ENCODE measurements at regions not wholly inside any gene's neighbourhood (a gene's known extent, or its start where the extent isn't known, plus 50 kb on each side); places are given as distances from the start of the nearest gene placed in this dataset.
"Not testable (repeated sequence)": the region's sequence is repeated elsewhere in the genome, so short reads cannot be mapped to it uniquely, and the experiment has no call there.

- DNase-seq (ENCODE audit: low read depth): no peak
These were observed 121.3 kb upstream of the SALL4 start for GRCh38 chr20:51923633-51924032.

DNA sequence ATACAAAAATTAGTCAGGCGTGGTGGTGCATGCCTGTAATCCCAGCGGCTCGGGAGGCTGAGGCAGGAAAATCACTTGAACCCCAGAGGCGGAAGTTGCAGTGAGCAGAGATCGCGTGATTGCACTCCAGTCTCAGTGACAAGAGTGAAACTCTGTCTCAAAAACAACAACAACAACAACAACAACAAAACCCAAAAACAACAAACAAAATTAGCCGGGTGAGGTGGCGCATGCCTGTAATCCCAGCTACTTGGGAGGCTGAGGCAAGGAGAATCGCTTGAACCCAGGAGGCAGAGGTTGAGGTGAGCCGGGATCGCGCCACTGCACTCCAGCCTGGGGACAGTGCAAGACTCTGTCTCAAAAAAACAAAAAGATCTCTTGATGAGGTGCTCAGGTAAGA, 120.5 kb upstream of the SALL4 start:
- not testable (repeated sequence) for DNase-seq (ENCODE audit: low read depth)

- no peak for DNase-seq (ENCODE audit: low read depth)
These were observed 116.2 kb upstream of the SALL4 start for GRCh38 chr20:51918561-51918960.

DNA sequence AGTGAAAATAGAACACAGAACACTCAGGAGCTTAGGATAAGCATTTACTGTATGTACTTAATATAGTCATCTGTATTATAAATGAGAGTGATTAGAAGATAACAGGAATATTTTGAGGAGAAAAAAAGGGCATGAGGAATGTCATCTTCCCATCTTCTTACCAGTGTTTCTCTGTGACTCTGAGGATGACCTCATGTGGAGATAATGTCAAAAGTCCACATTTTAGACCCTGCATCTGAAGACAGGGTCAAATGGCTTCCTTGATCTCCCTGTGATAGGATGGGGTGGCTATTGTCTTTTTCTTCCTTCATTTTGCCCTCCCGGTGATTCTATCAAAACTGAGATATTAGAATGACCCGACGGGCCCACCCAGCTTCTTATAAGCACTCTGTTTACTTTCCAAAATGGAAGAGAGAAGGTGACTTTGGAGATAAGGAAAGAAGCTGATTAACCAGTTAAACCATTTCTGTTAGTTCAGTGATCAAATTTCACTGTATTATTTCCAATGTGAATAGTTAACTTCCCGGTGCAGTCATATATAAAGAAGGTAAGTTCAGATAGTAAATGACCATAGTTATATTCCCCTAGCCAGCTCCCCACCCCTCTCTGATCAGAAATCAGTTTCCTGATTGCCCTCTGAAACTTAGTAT, 115.7 kb upstream of the SALL4 start:
- no peak for DNase-seq (ENCODE audit: low read depth)

DNA sequence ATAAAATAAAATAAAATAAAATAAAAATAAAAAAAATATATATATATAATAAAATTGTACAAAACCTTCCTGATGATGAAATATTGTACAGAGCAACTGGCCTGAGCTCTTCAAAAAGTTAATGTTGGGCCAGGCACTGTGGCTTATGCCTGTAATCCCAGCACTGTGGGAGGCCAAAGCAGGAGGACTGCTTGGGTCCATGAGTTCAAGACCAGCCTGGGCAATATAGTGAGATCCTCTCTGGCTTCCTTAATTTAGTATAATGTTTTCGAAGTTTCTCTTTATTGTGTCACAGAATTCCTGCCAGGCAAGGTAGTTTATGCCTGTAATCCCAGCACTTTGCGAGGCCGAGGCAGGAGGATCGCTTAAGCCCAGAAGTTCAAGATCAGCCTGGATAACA, 113.9 kb upstream of the SALL4 start:
- no peak for DNase-seq (ENCODE audit: low read depth)

DNA sequence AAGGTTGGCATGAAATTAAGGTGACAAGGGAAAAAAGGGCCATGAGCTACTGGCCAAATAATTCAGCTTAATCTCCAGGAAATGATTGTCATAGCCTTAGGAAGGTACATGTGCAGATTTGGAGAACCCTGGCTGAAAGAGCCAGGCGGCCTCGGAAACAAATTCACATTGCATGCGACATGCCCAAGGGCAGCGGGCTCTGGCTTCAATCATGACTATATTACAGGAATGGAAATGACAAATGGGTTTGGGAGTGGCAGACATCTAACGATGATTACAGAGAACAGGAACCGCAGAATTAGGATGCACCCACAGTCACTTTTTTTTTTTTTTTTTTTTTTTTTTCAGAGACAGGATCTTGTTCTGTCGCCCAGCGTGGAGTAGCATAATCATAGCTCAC, 112.4 kb upstream of the SALL4 start:
- DNase-seq (ENCODE audit: low read depth): no peak

GRCh38 chr20:51910321-51911050, 108.2 kb upstream of the SALL4 start:
- DNase-seq (ENCODE audit: low read depth): peak; percentile 7

- no peak for DNase-seq (ENCODE audit: low read depth)
These were observed 104.4 kb upstream of the SALL4 start for GRCh38 chr20:51906679-51907078.

GRCh38 chr20:51906049-51906448, 103.7 kb upstream of the SALL4 start:
- DNase-seq (ENCODE audit: low read depth): no peak

- DNase-seq (ENCODE audit: low read depth): no peak
These were observed 100.6 kb upstream of the SALL4 start for GRCh38 chr20:51902933-51903332.

DNA sequence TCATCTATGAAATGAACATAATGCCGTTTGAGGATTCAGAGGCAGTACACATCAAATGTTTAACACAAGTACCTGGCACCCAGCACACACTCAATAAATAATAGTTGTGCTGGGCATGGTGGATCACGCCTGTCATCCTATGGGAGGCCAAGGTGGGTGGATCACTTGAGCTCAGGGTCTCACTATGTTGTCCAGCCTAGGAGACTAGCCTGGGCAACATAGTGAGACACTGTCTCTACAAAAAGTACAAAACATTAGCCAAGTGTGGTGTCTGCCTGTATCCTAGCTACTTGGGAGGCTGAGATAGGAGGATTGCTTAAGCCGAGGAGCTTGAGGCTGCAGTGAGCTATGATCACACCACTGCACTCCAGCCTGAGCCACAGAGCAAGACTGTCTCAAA, 98.1 kb upstream of the SALL4 start:
- no peak for DNase-seq (ENCODE audit: low read depth)

GRCh38 chr20:51899674-51900073, 97.4 kb upstream of the SALL4 start:
- DNase-seq (ENCODE audit: low read depth): no peak

GRCh38 chr20:51898788-51899187, 96.5 kb upstream of the SALL4 start:
- DNase-seq (ENCODE audit: low read depth): no peak

DNA sequence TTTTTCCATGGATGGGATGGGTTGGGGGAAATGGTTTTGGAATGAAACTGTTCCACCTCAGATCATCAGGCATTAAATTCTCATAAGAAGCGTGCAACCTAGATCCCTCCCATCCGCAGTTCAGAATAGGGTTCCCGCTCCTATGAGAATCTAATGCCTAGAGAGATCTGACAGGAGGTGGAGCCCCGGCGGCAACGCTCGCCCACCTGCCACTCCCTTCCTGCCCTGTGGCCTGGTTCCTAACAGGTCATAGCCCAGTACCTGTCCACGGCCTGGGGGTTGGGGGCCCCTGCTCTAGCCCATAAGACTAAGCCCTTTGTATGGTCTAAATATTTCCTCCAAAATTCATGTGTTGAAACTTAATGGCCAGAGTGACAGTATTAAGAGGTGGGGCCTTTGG, 92.3 kb upstream of the SALL4 start:
- no peak for DNase-seq (ENCODE audit: low read depth)

- DNase-seq (ENCODE audit: low read depth): no peak
These were observed 91.9 kb upstream of the SALL4 start for GRCh38 chr20:51894201-51894600.

DNA sequence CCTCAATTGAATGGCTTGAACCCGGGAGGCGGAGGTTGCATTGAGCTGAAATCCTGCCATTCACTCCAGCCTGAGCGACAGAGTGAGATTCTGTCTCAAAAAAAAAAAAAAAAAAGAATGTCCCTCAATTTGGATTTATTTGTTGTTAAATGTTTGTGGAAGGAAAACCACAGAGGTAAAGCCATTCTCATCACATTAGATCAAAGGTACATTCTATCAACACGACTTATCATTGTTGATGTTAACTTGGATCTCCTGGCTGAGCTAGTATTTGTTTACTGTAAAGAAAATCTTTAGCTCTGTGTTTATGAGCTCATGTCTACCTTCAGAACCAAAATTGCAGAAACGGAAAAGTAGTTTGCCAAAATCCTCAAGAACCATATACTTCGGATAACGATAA, 91.4 kb upstream of the SALL4 start:
- no peak for DNase-seq (ENCODE audit: low read depth)

GRCh38 chr20:51890003-51890402, 87.7 kb upstream of the SALL4 start:
- DNase-seq (ENCODE audit: low read depth): no peak

- no peak for DNase-seq (ENCODE audit: low read depth)
These were observed 87.1 kb upstream of the SALL4 start for GRCh38 chr20:51889466-51889865.

DNA sequence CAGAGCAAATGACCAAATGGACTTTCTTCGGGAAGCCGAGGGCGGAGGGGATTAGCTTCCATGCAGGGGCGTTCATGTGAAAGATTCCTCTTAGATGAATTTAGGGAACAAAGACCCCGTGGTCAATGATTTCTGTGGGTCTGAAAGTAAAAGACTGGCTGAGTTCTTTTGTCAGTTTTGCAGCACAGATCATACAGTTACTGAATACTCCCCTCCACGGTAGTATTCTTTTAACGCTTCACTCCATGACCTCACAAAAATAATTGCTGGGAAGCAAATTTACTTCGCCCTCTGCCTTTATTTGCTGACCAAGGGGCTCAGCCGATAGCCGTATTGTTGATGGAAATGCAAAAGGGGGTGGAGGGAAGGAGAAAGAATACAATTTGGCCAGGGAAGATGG, 86.0 kb upstream of the SALL4 start:
- DNase-seq (ENCODE audit: low read depth): no peak

DNA sequence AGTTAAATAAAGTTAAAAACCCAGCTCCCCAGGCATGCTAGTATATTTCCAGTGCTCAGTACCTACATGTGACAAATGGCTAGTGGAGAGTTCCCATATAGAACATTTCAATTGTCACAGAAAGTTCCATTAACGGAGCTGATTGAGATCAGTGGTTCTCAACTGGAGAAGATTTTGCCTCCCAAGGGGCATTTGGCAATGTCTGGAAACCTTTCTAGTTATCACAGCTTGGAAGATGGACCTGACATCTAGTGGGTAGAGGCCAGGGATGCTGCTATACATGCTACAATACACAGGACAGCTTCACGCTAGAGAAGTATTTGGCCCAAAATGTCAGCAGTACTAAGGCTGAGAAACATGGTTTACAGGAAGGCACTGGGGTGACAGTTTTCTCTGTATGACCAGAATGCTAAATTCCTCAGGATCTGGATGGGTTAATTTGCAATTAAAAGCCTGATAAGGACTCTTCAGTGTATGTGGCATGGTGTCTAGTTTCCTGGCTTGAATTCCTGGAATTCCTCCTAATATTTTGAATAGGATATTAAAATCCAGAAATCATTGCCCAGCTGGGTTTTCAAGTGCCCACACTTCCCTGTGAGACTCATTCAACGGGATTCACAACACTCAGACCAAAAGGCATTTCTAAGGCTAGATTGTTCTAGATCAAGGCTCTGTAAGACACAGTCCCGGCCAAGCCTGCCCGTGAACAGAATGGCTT, 84.7 kb upstream of the SALL4 start:
- DNase-seq (ENCODE audit: low read depth): no peak

DNA sequence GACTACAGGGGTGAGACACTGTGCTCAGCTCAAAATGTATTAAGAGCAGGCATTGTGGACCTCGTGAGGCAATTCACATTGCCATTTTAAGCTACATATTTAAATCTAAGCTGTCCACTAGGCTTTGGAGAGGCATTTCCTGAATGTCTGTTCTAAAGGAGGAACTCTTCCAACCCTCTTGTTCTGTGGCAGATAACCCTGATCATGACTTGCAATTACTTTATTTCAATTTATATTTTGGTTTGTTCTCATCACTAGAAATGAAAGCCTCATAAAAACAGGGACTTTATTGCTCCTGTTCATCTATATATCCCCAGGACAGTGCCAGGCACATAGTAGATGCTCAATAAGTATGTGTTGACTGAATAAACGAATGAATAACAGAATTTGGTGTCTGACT, 84.0 kb upstream of the SALL4 start:
- DNase-seq (ENCODE audit: low read depth): no peak

- peak; percentile 69 for DNase-seq (ENCODE audit: low read depth)
These were observed 82.2 kb upstream of the SALL4 start for GRCh38 chr20:51884561-51884960.

GRCh38 chr20:51880188-51880587, 77.9 kb upstream of the SALL4 start:
- DNase-seq (ENCODE audit: low read depth): no peak

Data from amniotic epithelial cell (primary cell).